Cardiac septum (tissue), 1 donor: ENCODE measurements at regions not wholly inside any gene's neighbourhood (a gene's known extent, or its start where the extent isn't known, plus 50 kb on each side); places are given as distances from the start of the nearest gene placed in this dataset.

Experiments used
- DNase-seq: peaks from one replicate; pipeline ENCODE4 v3.0.0-alpha.2; 2020; ENCODE audit warnings: low spot score
- intact Hi-C: fragments of 100-400 bp; cut with DNase I; formaldehyde crosslinking; loops from one replicate; pipeline ENCODE4 v1.14.0; 2022
- donor health status: DM: no; HTN: no; CAD: no.

DNA sequence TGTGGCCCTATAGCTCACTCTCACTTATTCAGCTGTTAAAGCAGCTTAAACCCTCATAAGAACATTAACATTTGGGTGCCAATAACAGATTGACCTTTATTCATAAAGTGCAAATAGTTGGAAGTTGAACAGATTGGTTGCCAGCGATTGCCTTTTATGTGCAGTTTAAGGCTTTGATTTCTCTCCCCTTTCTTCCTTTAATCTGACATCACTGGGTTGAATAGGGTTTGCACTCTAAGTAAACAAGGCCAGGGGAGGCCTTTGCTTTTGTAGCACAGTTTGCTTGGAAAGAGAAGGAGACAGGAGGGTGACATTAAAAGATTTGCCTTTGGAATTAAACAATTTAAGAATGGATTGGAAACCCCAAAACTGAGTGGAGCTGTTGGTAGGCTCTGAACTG, 114.3 kb downstream of the NKX6-1 start:
- intact Hi-C loops = no loop called here

GRCh38 chr4:84381759-84382158, 117.3 kb downstream of the NKX6-1 start:
- intact Hi-C loops = no loop called here
- no peak for DNase-seq

More for the DNA sequence above, 114.3 kb downstream of the NKX6-1 start:
- no peak for DNase-seq

DNA sequence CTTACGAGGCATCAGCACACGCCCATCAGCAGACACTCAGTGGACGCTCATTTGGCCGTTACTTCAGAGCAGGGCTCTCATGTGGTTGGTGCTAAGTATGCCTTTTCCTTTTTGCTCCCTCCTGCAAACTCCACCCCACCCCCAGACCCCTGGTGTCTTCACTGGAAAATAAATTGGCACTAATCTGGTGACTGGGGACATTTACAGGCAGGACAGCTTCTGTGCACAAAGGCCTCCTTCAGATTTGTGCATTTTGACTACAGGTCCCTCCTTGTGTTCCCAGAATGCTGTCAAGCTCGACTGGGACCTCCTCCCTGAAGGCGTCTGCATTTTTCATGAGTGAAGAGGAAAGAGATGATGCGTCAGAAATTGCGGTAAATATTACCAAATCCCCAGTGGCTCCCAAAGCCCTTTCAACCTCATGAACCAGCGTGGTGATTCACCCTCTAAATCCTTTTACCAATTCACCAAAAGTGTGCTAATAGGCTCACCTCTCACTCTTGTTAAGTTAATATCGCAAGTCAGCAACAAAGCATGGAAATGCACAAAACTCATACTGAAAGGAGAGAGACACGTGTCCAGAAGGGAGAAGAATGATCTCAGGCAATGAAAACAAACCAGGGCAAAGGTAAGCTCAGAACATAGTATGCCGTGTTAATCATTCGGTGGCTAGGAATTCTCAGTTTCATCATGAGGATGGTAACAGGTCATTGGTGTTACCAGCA, 119.0 kb downstream of the NKX6-1 start:
- intact Hi-C loops = no loop called here
- no peak for DNase-seq

DNA sequence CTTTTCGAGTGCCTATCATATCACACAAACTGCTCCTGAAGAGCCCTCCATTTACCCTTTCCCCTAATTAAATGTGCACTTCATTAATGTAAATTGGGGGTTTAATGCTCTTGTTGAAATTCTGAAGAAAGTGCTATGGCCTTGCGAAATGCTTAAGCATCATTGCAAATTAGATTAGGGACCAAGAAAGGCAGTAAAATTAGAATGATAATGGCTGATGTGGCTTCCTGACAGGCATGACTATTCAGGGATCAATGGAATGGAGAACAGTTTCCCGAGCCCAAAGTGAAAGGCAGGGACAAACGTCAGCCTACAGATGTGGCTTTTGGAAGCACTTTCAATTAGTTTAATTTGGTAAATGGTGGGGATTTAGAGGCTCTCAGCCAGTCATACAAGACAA, 120.1 kb downstream of the NKX6-1 start:
- intact Hi-C loops = no loop called here
- DNase-seq = no peak

- intact Hi-C loops = no loop called here
- no peak for DNase-seq
Observed at GRCh38 chr4:84378356-84378755, 120.7 kb downstream of the NKX6-1 start.

DNA sequence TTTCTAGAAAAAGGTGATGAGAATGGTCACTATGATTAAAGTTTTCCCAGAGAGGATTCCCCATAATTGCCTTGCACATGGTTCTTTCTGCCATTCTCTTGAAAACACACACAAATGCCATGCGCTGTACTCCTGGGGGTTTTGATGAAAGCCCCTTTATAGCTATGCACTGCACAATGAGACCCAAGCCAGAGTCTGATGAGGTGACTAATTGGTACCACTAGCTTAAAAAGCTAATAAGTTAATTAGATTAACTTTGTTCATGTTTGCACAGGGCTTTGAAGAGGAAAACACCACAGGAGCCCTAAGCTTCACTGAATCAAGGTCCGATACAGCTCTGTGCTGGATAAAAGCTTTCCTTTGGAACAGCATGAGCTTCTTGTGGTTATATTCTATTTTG, 132.2 kb downstream of the NKX6-1 start:
- intact Hi-C loops = no loop called here
- no peak for DNase-seq

- DNase-seq = no peak
- intact Hi-C loops = no loop called here
Observed at GRCh38 chr4:84366161-84366560, 132.9 kb downstream of the NKX6-1 start.

GRCh38 chr4:84362896-84363655, 136.0 kb downstream of the NKX6-1 start:
- intact Hi-C loops = no loop called here
- no peak for DNase-seq

GRCh38 chr4:84342161-84342560, 156.9 kb downstream of the NKX6-1 start:
- no peak for DNase-seq
- intact Hi-C loops = no loop called here

GRCh38 chr4:84341559-84341958, 157.5 kb downstream of the NKX6-1 start:
- no peak for DNase-seq
- intact Hi-C loops = no loop called here

DNA sequence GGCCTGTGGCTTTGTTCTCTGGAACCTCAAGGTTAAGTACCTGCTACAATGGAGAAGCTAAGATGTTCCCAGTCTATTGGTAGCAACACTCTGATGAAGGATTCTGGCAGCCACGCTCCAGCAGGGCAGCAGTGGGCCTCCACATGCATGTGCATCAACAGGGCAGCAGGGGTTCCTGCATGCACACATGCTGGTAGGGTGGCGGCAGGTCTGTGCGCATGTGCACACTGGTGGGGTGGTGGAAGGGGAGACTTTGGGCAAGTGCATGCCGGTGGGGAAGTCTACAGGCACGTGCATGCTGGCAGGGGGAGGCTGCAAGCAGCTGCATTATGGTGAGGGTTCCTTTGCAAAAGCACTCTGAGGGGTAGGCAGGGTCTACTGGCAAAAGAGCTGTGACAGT, 160.7 kb downstream of the NKX6-1 start:
- intact Hi-C loops = no loop called here

GRCh38 chr4:84336964-84337705, 162.0 kb downstream of the NKX6-1 start:
- no peak for DNase-seq
- intact Hi-C loops = no loop called here

More for the DNA sequence above, 160.7 kb downstream of the NKX6-1 start:
- DNase-seq = no peak

DNA sequence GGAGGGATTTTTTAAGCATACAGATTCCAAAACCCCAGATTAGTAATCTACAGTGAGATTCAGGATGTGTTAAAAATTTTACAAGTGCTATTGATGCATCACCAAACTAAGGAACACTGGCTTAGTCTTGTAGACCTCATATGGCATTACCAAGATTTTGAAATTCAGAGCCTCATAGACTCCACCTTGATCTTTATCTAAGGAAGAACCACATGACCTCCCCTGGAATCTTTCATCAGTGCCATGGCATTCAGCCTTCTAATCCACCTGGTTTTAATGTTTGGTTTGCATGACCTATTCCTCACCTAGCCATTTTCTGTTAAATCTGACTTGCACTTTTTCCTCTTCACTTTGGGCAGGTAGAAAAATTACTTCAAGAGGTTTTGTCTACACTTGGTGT, 171.6 kb downstream of the NKX6-1 start:
- intact Hi-C loops = no loop called here
- DNase-seq = no peak

- intact Hi-C loops = no loop called here
- no peak for DNase-seq
Observed at GRCh38 chr4:84325625-84326024, 173.5 kb downstream of the NKX6-1 start.

DNA sequence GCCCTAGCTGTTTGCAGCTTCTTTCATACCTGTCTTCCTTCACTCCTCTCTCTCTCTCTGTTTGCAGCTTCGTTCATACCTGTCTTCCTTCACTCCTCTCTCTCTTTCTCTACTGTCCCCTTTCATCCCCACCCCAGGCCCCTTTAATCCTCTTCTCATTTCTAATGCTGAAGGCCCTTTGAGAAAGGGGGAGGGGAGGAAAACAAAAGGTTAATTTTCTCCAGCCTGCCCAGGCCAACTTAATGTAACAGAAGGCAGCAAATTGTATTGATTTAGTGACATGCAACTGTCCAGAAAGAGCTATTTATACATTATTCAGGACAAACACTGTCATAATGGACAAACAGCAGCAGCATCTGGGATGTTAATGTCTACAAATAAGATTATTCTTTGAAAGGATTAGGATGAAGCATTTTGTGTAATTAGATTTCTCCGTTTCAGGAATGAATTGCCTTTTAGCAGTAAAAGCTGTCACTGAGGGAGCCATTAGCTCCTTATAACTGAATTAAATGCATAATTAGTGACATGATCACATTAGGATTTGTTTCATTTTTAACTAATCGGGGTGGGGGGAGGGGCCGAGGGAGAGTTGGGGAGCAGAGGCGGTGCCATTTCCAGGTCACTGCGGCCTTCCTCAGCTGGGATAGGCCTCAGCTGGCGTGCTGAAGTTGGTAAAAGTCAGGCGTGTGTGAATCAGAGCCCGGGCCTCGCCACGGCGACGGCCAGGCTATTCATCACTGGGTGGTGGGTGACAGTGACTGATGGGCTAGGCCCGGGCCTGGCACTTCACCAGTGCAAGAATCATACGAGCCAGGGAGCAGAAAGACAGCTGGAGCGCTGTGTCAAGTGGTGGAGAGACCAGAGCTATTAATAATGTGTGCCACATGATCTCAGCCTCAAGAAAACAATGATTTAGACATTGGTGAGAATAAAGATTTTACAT, 174.5 kb downstream of the NKX6-1 start:
- intact Hi-C loops = no loop called here
- DNase-seq = no peak

- intact Hi-C loops = no loop called here
- no peak for DNase-seq
Observed at GRCh38 chr4:84319124-84319523, 180.0 kb downstream of the NKX6-1 start.

DNA sequence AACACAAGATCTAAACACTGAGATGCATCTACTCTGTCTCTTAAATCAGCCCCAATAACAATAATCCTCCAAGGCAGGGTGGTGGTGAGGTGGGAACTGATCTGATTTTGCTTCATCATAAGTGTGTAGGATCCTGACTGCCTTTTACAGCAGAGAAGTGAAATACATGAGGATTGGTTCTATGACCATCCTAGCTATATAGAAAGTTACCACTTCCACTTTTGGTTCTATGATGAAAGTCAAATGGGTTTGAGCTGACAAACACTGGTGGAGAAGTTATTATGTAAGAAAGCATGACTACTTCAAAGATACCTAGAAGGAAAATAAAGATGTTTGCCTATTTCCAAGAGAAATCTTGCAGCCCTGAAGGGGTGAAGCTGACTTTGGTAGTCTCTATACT, 181.6 kb downstream of the NKX6-1 start:
- DNase-seq = no peak
- intact Hi-C loops = no loop called here

GRCh38 chr4:84312426-84313012, 186.6 kb downstream of the NKX6-1 start:
- no peak for DNase-seq
- intact Hi-C loops = no loop called here

DNA sequence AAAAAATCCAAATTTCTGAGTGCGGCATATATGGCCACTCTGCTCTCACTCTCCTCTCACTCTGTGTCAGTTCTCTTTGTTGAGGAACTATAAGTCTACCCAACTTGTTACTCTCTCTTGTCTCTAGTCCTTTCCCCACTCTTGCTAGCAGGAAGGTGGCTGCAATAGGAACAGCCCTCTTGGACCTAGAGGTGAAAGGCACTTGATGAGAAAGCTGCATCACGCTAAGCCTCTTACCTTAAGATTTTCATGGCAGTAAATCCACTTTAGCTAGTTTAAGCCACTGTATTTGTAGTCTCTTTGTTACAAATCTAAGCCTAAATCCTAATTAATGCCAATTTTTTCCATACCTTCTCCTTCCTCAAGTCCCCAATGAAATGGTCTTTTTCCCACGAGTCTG, 189.9 kb downstream of the NKX6-1 start:
- intact Hi-C loops = no loop called here
- DNase-seq = no peak
